GM21423 (cell line): ENCODE measurements at regions not wholly inside any gene's neighbourhood (a gene's known extent, or its start where the extent isn't known, plus 50 kb on each side); places are given as distances from the start of the nearest gene placed in this dataset.

Experiments
- ATAC-seq: cut with Tn5 transposase; IDR thresholded peaks from one replicate; pipeline ENCODE4 v1.9.1; 2021; ENCODE audit warnings: mild to moderate bottlenecking, moderate library complexity; ENCODE audit not compliant: unreplicated experiment

GRCh38 chr11:16448123-16448717, 91.9 kb upstream of the SOX6 start:
- no peak for ATAC-seq

GRCh38 chr11:16441461-16441860, 85.1 kb upstream of the SOX6 start:
- no peak for ATAC-seq

GRCh38 chr11:16440136-16440535, 83.8 kb upstream of the SOX6 start:
- ATAC-seq: no peak

- ATAC-seq: no peak
Measured at GRCh38 chr11:16434036-16434435, 77.7 kb upstream of the SOX6 start.

GRCh38 chr11:16430674-16431073, 74.3 kb upstream of the SOX6 start:
- ATAC-seq: no peak

- no peak for ATAC-seq
Measured at GRCh38 chr11:16421826-16422225, 65.5 kb upstream of the SOX6 start.

- ATAC-seq: no peak
Measured at GRCh38 chr11:16418428-16419097, 62.2 kb upstream of the SOX6 start.

GRCh38 chr11:16412525-16413172, 56.3 kb upstream of the SOX6 start:
- no peak for ATAC-seq

- no peak for ATAC-seq
Measured at GRCh38 chr11:16410479-16410878, 54.1 kb upstream of the SOX6 start.

- ATAC-seq: no peak
Measured at GRCh38 chr11:16408619-16409018, 52.3 kb upstream of the SOX6 start.

GRCh38 chr11:16406226-16406625, 49.9 kb upstream of the SOX6 start:
- no peak for ATAC-seq
